ENCODE measurements at regions not wholly inside any gene's neighbourhood (a gene's known extent, or its start where the extent isn't known, plus 50 kb on each side); places are given as distances from the start of the nearest gene placed in this dataset.
"Not testable (repeated sequence)": the region's sequence is repeated elsewhere in the genome, so short reads cannot be mapped to it uniquely, and the experiment has no call there.

DNA sequence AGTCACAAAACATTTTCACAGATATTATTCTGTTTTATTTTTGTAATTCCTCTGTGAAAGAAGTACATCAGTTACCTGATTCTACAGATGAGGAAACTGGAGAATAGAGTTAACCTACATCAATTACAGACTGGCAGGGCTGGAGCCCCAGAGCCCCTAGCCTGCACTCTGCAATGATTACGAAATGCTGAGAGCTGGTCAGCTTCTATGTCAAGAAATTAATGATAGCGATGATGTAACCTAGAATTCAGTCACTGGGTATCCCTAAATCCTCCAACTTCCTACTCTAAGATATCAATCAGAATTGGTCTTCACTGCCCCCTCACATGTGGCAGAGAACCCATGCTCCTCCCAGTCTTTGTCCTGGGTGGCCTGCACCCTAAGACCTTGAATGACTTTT, 273.5 kb upstream of the PLET1 start:
- Histone ChIP-seq H3K4me3 (no peak overlapping the region), H3K36me3 (no peaks in the 10 kb centered on the region), H3K27ac (no peak overlapping the region), H3K27me3 (no peaks in the 10 kb centered on the region), H3K4me1 (peaks cover 0 to 6% (median 0%) of the 10 kb centered on the region in 4 donors), H3K9me3 (no peaks in the 10 kb centered on the region)
- 71 to 92% methylated on average over 2 of the region's 2 CpGs for WGBS, 2 donors (ENCODE audit: low coverage in 1 of 2)
- TF ChIP-seq POLR2A (IDR thresholded peaks at IDR 0.05) = no peak
- no peak for TF ChIP-seq EP300 (IDR thresholded peaks at IDR 0.05; ENCODE audit: low read depth)
- TF ChIP-seq, protein P1, sequence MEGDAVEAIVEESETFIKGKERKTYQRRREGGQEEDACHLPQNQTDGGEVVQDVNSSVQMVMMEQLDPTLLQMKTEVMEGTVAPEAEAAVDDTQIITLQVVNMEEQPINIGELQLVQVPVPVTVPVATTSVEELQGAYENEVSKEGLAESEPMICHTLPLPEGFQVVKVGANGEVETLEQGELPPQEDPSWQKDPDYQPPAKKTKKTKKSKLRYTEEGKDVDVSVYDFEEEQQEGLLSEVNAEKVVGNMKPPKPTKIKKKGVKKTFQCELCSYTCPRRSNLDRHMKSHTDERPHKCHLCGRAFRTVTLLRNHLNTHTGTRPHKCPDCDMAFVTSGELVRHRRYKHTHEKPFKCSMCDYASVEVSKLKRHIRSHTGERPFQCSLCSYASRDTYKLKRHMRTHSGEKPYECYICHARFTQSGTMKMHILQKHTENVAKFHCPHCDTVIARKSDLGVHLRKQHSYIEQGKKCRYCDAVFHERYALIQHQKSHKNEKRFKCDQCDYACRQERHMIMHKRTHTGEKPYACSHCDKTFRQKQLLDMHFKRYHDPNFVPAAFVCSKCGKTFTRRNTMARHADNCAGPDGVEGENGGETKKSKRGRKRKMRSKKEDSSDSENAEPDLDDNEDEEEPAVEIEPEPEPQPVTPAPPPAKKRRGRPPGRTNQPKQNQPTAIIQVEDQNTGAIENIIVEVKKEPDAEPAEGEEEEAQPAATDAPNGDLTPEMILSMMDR (IDR thresholded peaks at IDR 0.05) = no peak
- TF ChIP-seq POLR2AphosphoS5 (IDR thresholded peaks at IDR 0.05) = no peak
- intact Hi-C loops (cut with DNase I; ENCODE audit: low total_unique reads) (no loop called here), in situ Hi-C loops (cut with MboI; ENCODE audit: low pct_ligation_motif_present in 1 of 4, low pct_unique_long_range_greater_than_20kb in 1 of 4, low sequenced_read_pairs in 3 of 4) (no loop called here)
- no peak for DNase-seq

GRCh38 chr11:112537026-112537425, 276.4 kb upstream of the PLET1 start:
- H3K27me3 ChIP-seq = no peaks in the 10 kb centered on the region
- peaks cover 0 to 6% (median 0%) of the 10 kb centered on the region in 4 donors for H3K4me1 ChIP-seq
- H3K4me3 ChIP-seq = no peak overlapping the region
- 44 to 66% methylated on average over 1 of the region's 1 CpG for WGBS, 2 donors (ENCODE audit: low coverage in 1 of 2)
- no peaks in the 10 kb centered on the region for H3K9me3 ChIP-seq
- no peaks in the 10 kb centered on the region for H3K36me3 ChIP-seq
- H3K27ac ChIP-seq = no peak overlapping the region
- intact Hi-C loops (cut with DNase I; ENCODE audit: low total_unique reads) = no loop called here
- TF ChIP-seq, protein P1 (IDR thresholded peaks at IDR 0.05) = no peak
- TF ChIP-seq EP300 (IDR thresholded peaks at IDR 0.05; ENCODE audit: low read depth) (no peak), POLR2A (IDR thresholded peaks at IDR 0.05) (no peak), POLR2AphosphoS5 (IDR thresholded peaks at IDR 0.05) (no peak)
- in situ Hi-C loops (cut with MboI; ENCODE audit: low pct_ligation_motif_present in 1 of 4, low pct_unique_long_range_greater_than_20kb in 1 of 4, low sequenced_read_pairs in 3 of 4) = no loop called here
- no peak for DNase-seq

- no peaks in the 10 kb centered on the region for H3K9me3 ChIP-seq
- H3K36me3 ChIP-seq = no peaks in the 10 kb centered on the region
- H3K27ac ChIP-seq = no peak overlapping the region
- intact Hi-C loops (cut with DNase I; ENCODE audit: low total_unique reads) = no loop called here
- peaks cover 0 to 6% (median 0%) of the 10 kb centered on the region in 4 donors for H3K4me1 ChIP-seq
- no peak for DNase-seq
- in situ Hi-C loops (cut with MboI; ENCODE audit: low pct_ligation_motif_present in 1 of 4, low pct_unique_long_range_greater_than_20kb in 1 of 4, low sequenced_read_pairs in 3 of 4) = no loop called here
- H3K4me3 ChIP-seq = no peak overlapping the region
- TF ChIP-seq EP300 (IDR thresholded peaks at IDR 0.05; ENCODE audit: low read depth) (no peak), POLR2A (IDR thresholded peaks at IDR 0.05) (no peak), POLR2AphosphoS5 (IDR thresholded peaks at IDR 0.05) (no peak)
- TF ChIP-seq, protein P1 (IDR thresholded peaks at IDR 0.05) = no peak
- H3K27me3 ChIP-seq = no peaks in the 10 kb centered on the region
Measured at GRCh38 chr11:112537846-112538330, 277.2 kb upstream of the PLET1 start.

GRCh38 chr11:112538534-112539280, 278.0 kb upstream of the PLET1 start:
- Histone ChIP-seq H3K27me3 (no peaks in the 10 kb centered on the region), H3K4me3 (no peak overlapping the region), H3K36me3 (no peaks in the 10 kb centered on the region), H3K4me1 (peaks cover 0 to 6% (median 0%) of the 10 kb centered on the region in 4 donors), H3K9me3 (no peaks in the 10 kb centered on the region), H3K27ac (no peak overlapping the region)
- 57 to 73% methylated on average over 2 to 7 of the region's 7 CpGs for WGBS, 2 donors (ENCODE audit: low coverage in 1 of 2)
- in situ Hi-C loops (cut with MboI; ENCODE audit: low pct_ligation_motif_present in 1 of 4, low pct_unique_long_range_greater_than_20kb in 1 of 4, low sequenced_read_pairs in 3 of 4) = no loop called here
- TF ChIP-seq POLR2A (IDR thresholded peaks at IDR 0.05) (no peak), POLR2AphosphoS5 (IDR thresholded peaks at IDR 0.05) (no peak), EP300 (IDR thresholded peaks at IDR 0.05; ENCODE audit: low read depth) (no peak)
- TF ChIP-seq, protein P1 (IDR thresholded peaks at IDR 0.05) = no peak
- no peak for DNase-seq
- intact Hi-C loops (cut with DNase I; ENCODE audit: low total_unique reads) = no loop called here

DNA sequence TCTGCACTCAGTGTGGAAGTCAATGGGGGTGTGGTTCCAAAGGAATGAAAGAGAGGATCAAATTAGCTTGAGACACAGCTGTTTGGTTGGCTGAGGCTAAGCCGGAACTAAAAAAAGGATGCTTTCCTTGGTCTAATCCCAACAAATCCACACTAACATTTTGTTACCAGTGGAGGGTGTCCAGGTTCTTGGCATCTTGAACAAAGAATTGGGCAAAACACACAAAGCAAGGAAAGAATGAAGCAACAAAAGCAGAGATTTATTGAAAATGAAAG, 278.6 kb upstream of the PLET1 start:
- H3K9me3 ChIP-seq; intact Hi-C loops (cut with DNase I; ENCODE audit: low total_unique reads); DNase-seq; H3K27me3 ChIP-seq; H3K27ac ChIP-seq; H3K4me3 ChIP-seq; in situ Hi-C loops (cut with MboI; ENCODE audit: low pct_ligation_motif_present in 1 of 4, low pct_unique_long_range_greater_than_20kb in 1 of 4, low sequenced_read_pairs in 3 of 4); H3K4me1 ChIP-seq; H3K36me3 ChIP-seq: not testable (repeated sequence)
- WGBS, 2 donors (ENCODE audit: low coverage in 1 of 2) = 63 to 77% methylated on average over 1 of the region's 1 CpG

Data from transverse colon (tissue), 4 donors.